Fibroblast of lung (primary cell): ENCODE measurements at regions not wholly inside any gene's neighbourhood (a gene's known extent, or its start where the extent isn't known, plus 50 kb on each side); places are given as distances from the start of the nearest gene placed in this dataset.

Experiments used
- EZH2 ChIP-seq: IDR thresholded peaks from 2 replicates; pipeline ENCODE4 v1.5.1; 2012; ENCODE audit warnings: low read length, control low read depth, mild to moderate bottlenecking; ENCODE audit errors: missing control alignments
- TF ChIP-seq, protein P1 (sequence below), 2 donors: IDR thresholded peaks in 1 of 2; conservative IDR thresholded peaks in 1 of 2; 1 replicate in 1 of 2; 2 replicates in 1 of 2; pipeline ENCODE4 v1.5.1; 2011 to 2012; ENCODE audit warnings: low read length in 2 of 2, control low read depth in 1 of 2, inconsistent platforms in 1 of 2, low read depth in 1 of 2, mild to moderate bottlenecking in 1 of 2

DNA sequence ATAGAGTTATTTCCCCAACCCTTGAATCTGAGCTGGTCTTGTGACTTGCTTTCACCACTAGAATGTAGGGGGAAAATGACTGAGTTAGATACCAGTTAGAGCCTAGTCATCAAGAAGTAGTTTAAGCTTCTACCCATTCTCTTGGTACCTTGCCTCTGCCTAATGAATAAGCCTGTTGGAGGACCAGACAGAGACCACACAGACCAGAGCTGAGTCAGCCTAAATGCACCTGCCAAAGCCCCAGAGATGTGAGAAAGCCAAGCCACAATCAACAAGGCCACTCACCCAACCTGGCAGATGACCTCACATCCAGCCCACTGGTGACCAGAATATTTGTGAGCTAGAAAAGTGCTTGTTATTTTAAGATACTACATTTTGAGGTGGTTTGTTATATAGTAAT lies 85.2 kb upstream of the DCLK2 start:
- TF ChIP-seq EZH2: no peak
- TF ChIP-seq, protein P1, sequence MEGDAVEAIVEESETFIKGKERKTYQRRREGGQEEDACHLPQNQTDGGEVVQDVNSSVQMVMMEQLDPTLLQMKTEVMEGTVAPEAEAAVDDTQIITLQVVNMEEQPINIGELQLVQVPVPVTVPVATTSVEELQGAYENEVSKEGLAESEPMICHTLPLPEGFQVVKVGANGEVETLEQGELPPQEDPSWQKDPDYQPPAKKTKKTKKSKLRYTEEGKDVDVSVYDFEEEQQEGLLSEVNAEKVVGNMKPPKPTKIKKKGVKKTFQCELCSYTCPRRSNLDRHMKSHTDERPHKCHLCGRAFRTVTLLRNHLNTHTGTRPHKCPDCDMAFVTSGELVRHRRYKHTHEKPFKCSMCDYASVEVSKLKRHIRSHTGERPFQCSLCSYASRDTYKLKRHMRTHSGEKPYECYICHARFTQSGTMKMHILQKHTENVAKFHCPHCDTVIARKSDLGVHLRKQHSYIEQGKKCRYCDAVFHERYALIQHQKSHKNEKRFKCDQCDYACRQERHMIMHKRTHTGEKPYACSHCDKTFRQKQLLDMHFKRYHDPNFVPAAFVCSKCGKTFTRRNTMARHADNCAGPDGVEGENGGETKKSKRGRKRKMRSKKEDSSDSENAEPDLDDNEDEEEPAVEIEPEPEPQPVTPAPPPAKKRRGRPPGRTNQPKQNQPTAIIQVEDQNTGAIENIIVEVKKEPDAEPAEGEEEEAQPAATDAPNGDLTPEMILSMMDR (conservative IDR thresholded peaks at IDR 0.05 in 1 of 2, IDR thresholded peaks at IDR 0.05 in 1 of 2; ENCODE audit: low read depth in 1 of 2, low read length in 2 of 2): no peak
